Peyer's patch (tissue), 4 donors: ENCODE measurements at regions not wholly inside any gene's neighbourhood (a gene's known extent, or its start where the extent isn't known, plus 50 kb on each side); places are given as distances from the start of the nearest gene placed in this dataset.

Source experiments
- POLR2A ChIP-seq, 2 donors: fragments of 450-650 bp; IDR thresholded peaks; one replicate each; pipeline ENCODE4 v1.5.1; 2017; ENCODE audit warnings: antibody characterized with exemption in 2 of 2, mild to moderate bottlenecking in 2 of 2, moderate library complexity in 2 of 2
- TF ChIP-seq, protein P1 (sequence below), 6 experiments: fragments of 450-650 bp in 4 of 6; fragments of 200-600 bp in 2 of 6; sonication (generic) in 1 of 6; IDR thresholded peaks; one replicate each; pipeline ENCODE4 v1.5.1; 2017 to 2019; ENCODE audit warnings: antibody characterized with exemption in 6 of 6, mild to moderate bottlenecking in 3 of 6, moderate library complexity in 1 of 6

DNA sequence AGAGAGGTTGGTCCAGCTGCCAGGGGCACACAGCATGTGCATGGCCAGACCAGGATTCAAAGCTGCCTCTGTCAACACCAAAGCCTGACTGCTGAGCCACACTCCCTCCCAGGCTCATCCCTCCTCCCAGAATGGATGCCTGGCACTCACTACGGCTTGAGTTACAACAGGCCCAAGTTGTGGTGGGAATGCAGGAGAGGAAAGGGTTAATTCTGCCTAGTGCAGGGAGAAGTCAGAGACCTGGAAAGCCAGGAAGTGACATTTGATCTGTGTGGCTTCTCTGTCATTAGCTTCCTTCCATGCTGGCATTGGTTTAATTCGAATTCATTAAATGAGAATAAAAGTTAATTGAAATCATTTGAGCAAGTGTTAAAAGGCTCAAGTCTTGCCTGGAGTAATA lies 150.0 kb downstream of the NSG2 start:
- no peak for TF ChIP-seq POLR2A (IDR thresholded peaks at IDR 0.05)
- TF ChIP-seq, protein P1, sequence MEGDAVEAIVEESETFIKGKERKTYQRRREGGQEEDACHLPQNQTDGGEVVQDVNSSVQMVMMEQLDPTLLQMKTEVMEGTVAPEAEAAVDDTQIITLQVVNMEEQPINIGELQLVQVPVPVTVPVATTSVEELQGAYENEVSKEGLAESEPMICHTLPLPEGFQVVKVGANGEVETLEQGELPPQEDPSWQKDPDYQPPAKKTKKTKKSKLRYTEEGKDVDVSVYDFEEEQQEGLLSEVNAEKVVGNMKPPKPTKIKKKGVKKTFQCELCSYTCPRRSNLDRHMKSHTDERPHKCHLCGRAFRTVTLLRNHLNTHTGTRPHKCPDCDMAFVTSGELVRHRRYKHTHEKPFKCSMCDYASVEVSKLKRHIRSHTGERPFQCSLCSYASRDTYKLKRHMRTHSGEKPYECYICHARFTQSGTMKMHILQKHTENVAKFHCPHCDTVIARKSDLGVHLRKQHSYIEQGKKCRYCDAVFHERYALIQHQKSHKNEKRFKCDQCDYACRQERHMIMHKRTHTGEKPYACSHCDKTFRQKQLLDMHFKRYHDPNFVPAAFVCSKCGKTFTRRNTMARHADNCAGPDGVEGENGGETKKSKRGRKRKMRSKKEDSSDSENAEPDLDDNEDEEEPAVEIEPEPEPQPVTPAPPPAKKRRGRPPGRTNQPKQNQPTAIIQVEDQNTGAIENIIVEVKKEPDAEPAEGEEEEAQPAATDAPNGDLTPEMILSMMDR (IDR thresholded peaks at IDR 0.05) = no peak
